ENCODE measurements at regions not wholly inside any gene's neighbourhood (a gene's known extent, or its start where the extent isn't known, plus 50 kb on each side); places are given as distances from the start of the nearest gene placed in this dataset.

DNA sequence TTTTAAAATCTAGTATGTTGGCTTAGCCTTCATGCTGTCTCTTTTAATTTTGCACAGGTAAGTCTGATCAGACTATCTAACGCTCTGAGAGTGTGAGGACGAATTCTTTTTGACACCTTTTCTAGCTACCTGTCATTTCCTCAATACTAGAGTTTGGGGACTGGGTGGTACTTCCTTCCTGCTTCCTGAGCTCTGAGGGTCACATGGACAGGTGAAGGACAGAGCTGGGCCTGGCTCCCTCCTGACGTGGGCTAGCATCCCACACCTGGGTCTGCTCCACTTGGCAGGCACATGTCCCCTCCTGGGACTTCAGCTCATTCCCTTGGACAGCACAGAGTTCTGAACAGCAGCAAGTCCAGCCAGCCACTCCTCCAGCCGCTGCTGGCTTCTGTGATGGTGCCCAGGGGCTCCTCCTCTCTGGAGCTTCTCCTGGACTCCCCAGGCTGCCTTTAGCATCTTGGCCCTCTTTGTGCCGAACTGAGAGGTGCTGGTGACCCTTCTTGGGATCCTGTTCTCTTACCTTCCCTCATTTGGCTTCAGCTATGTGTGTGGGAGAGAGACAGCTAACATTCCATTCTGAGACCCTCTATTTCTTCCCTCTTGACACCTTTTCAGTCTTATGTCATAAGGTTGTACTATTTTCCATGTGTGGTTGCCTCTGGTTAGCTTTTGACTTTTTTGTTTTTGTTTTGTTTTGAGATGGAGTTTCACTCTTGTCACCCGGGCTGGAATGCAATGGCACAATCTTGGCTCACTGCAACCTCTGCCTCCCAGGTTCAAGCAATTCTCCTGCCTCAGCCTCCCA lies 106.9 kb downstream of the B3GNT2 start:
- in situ Hi-C loops (cut with HindIII; ENCODE audit: low sequenced_read_pairs) = no loop called here
- TF ChIP-seq, protein P1, sequence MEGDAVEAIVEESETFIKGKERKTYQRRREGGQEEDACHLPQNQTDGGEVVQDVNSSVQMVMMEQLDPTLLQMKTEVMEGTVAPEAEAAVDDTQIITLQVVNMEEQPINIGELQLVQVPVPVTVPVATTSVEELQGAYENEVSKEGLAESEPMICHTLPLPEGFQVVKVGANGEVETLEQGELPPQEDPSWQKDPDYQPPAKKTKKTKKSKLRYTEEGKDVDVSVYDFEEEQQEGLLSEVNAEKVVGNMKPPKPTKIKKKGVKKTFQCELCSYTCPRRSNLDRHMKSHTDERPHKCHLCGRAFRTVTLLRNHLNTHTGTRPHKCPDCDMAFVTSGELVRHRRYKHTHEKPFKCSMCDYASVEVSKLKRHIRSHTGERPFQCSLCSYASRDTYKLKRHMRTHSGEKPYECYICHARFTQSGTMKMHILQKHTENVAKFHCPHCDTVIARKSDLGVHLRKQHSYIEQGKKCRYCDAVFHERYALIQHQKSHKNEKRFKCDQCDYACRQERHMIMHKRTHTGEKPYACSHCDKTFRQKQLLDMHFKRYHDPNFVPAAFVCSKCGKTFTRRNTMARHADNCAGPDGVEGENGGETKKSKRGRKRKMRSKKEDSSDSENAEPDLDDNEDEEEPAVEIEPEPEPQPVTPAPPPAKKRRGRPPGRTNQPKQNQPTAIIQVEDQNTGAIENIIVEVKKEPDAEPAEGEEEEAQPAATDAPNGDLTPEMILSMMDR (IDR thresholded peaks at IDR 0.05; ENCODE audit: low read depth, low read length) = no peak
- no peak overlapping the region for H3K4me3 ChIP-seq (ENCODE audit: low read depth, low read length)
- DNase-seq (ENCODE audit: low read depth, low spot score) = no peak

DNA sequence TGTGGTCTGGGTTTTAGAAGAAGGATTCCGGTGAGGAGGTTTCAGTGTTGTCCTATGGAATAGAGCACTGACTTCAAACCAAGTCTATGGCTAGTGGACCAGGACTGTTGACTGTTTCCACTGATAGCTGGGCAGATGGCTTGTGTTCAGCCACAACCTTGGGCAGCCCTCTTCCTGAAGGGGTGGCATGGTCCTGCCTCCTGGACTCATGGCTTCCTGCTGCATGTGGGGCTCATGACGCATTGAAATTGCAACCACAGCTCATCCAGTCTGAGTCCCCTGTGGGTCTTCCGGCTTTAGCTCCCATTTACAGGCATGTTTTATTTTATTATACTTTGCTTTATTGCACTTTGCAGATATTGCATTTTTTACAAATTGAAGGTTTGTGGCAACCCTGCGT lies 105.0 kb downstream of the B3GNT2 start:
- DNase-seq (ENCODE audit: low read depth, low spot score) = no peak
- TF ChIP-seq, protein P1 (IDR thresholded peaks at IDR 0.05; ENCODE audit: low read depth, low read length) = no peak
- in situ Hi-C loops (cut with HindIII; ENCODE audit: low sequenced_read_pairs) = no loop called here
- H3K4me3 ChIP-seq (ENCODE audit: low read depth, low read length) = no peak overlapping the region

DNA sequence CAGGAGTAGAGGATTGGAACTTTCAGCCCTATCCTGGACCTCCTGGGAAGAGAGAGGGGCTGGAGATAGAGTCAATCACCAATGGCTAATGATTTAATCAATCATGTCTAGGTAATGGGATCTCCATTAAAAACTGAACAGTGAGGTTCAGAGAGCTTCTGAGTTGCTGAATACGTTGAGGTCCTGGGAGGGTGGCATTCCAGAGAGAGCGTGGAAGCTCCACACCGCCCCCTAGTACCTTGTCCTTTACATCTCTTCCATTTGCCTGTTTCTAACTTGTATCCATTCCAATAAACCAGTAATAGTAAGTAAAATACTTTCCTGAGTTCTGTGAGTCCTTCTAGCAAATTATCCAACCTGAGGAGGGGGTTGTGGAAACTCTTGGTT lies 101.7 kb downstream of the B3GNT2 start:
- TF ChIP-seq, protein P1 (IDR thresholded peaks at IDR 0.05; ENCODE audit: low read depth, low read length) = no peak
- DNase-seq (ENCODE audit: low read depth, low spot score) = no peak
- H3K4me3 ChIP-seq (ENCODE audit: low read depth, low read length) = no peak overlapping the region
- in situ Hi-C loops (cut with HindIII; ENCODE audit: low sequenced_read_pairs) = no loop called here

DNA sequence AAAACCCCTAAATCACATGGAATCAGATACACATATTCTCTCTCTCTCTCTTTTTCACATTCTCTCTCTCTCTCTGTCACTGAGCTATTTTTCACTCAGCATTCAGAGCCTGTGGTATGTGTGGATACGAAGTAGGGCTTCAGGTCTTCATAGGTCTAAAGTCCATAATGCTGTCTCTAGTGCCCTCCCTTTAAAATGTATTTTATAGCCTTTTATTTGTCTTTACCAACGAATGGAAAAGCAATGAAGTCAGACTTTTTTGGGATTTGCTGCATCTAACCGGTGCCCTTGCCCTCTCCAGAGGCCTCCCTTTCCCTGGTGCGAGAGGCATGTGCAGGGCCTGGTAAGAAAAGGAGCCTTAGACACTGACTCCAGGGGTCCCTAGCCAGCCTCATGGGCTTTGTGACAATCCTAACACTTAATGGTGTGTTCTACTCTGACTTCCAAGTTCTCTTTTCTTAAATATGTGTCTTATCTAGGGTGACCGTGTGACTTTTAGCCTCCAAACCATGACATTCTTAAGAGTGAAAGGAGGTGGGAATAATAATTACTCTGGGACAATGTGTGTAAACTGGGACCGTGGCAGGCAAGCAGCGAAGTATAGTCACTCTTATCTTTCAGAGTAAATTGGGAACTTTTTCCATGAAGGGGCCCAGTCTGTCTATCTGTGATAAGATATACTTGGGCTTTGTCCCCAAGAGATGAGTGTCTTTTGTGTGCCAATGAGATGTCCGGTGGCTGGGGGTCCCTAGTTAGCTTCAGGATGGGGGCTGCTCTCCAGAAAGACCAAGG lies 101.1 kb downstream of the B3GNT2 start:
- no peak for DNase-seq (ENCODE audit: low read depth, low spot score)

DNA sequence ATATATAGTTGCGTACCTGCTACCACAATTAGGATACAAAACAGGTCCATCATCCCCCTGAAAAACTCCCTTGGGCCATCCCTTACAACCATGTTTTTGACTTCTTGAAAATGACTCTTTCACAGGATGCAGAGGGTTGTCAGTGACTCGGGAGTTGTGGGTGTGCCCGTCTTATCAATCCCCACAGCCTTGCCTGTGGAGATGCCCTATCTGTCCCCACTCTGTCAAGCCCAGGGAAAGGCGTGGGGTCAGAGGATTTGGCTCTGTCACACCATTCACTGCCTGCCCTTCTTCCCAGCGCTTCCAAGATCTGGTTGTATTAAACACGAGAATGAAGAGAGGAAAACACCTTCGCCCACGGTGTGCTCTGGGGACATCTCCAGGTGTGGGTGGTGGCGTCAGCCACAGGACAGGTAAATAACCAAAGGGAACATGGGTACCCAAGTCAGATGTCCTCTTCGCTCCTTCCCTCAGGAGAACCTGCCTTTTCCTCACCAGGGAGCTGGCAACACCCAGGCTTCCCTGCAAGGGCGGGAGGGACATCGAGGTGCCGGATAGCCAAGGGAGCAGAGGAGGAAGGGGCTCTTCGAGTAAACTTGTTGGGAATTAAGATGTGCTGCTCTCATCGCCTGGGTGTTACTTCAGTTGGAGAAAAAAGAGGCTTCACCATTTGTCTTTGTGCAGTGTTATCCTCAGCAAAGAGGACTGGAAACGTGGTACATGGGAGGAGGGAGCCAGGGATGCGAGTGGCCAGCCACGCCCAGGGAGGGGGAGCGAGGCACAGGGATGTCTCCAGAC lies 100.3 kb downstream of the B3GNT2 start:
- DNase-seq (ENCODE audit: low read depth, low spot score) = no peak
- in situ Hi-C loops (cut with HindIII; ENCODE audit: low sequenced_read_pairs) = no loop called here
- H3K4me3 ChIP-seq (ENCODE audit: low read depth, low read length) = no peak overlapping the region
- TF ChIP-seq, protein P1 (IDR thresholded peaks at IDR 0.05; ENCODE audit: low read depth, low read length) = no peak

More for the DNA sequence above, 101.1 kb downstream of the B3GNT2 start:
- TF ChIP-seq, protein P1 (IDR thresholded peaks at IDR 0.05; ENCODE audit: low read depth, low read length) = no peak
- no peak overlapping the region for H3K4me3 ChIP-seq (ENCODE audit: low read depth, low read length)
- in situ Hi-C loops (cut with HindIII; ENCODE audit: low sequenced_read_pairs) = no loop called here

Measured in astrocyte of the spinal cord (primary cell).